MM.1S (cell line): ENCODE measurements at regions not wholly inside any gene's neighbourhood (a gene's known extent, or its start where the extent isn't known, plus 50 kb on each side); places are given as distances from the start of the nearest gene placed in this dataset.

Experiments used
- DNase-seq: peaks from one replicate; pipeline ENCODE4 v3.0.0-alpha.2; 2015
- H2AFZ ChIP-seq: fragments of 300-600 bp; sonication (generic); 2 replicates; pipeline ENCODE4 v1.6.0; 2016; ENCODE audit warnings: antibody characterized with exemption, low read length
- H3F3A ChIP-seq: fragments of 300-600 bp; sonication (generic); 2 replicates; pipeline ENCODE4 v1.6.1; 2016; ENCODE audit warnings: mild to moderate bottlenecking, antibody characterized with exemption, low read length, moderate library complexity, mixed read lengths; ENCODE audit not compliant: insufficient read depth
- H3K27ac ChIP-seq: fragments of 300-600 bp; sonication (generic); 2 replicates; pipeline ENCODE4 v1.5.1; 2016; ENCODE audit warnings: mild to moderate bottlenecking, low read length
- H3K27me3 ChIP-seq: fragments of 300-600 bp; sonication (generic); replicated peaks from 2 replicates; pipeline ENCODE4 v1.6.0; 2016; ENCODE audit warnings: low read length; ENCODE audit not compliant: insufficient read depth
- H3K36me3 ChIP-seq: fragments of 300-600 bp; sonication (generic); replicated peaks from 2 replicates; pipeline ENCODE4 v1.6.1; 2016; ENCODE audit warnings: mild to moderate bottlenecking, low read length, mixed read lengths; ENCODE audit not compliant: insufficient read depth
- H3K4me1 ChIP-seq: fragments of 300-600 bp; sonication (generic); 2 replicates; pipeline ENCODE4 v1.6.1; 2016; ENCODE audit warnings: low read length, mixed read lengths
- H3K4me2 ChIP-seq: fragments of 300-600 bp; sonication (generic); 2 replicates; pipeline ENCODE4 v1.6.0; 2016; ENCODE audit warnings: low read depth, low read length
- H3K4me3 ChIP-seq: fragments of 300-600 bp; sonication (generic); 2 replicates; pipeline ENCODE4 v1.5.1; 2016; ENCODE audit warnings: low read length, mixed read lengths
- H3K79me2 ChIP-seq: fragments of 300-600 bp; sonication (generic); 2 replicates; pipeline ENCODE4 v1.6.1; 2016; ENCODE audit warnings: mixed run types, low read length, mixed read lengths
- H3K9ac ChIP-seq: fragments of 300-600 bp; sonication (generic); 2 replicates; pipeline ENCODE4 v1.6.1; 2016; ENCODE audit warnings: low read length, mixed read lengths
- H3K9me2 ChIP-seq: fragments of 300-600 bp; sonication (generic); replicated peaks from 2 replicates; pipeline ENCODE4 v1.6.1; 2016; ENCODE audit warnings: mild to moderate bottlenecking, low read length, mixed read lengths; ENCODE audit not compliant: insufficient read depth
- H3K9me3 ChIP-seq: fragments of 300-600 bp; sonication (generic); replicated peaks from 2 replicates; pipeline ENCODE4 v1.6.1; 2016; ENCODE audit warnings: mild to moderate bottlenecking, low read length, mixed read lengths; ENCODE audit not compliant: insufficient read depth
- H4K20me1 ChIP-seq: fragments of 300-600 bp; sonication (generic); 2 replicates; pipeline ENCODE4 v1.6.1; 2016; ENCODE audit warnings: mild to moderate bottlenecking, low read length, moderate library complexity, mixed read lengths; ENCODE audit not compliant: insufficient read depth
- EZH2 ChIP-seq: fragments of 300-600 bp; sonication (generic); optimal IDR thresholded peaks from 2 replicates; pipeline ENCODE3; 2017; ENCODE audit warnings: low read depth, mild to moderate bottlenecking, antibody characterized with exemption, low read length, mixed read lengths
- EZH2phosphoT487 ChIP-seq: fragments of 300-600 bp; sonication (generic); IDR thresholded peaks from 2 replicates; pipeline ENCODE4 v1.6.1; 2018; ENCODE audit warnings: antibody characterized with exemption, low read length
- TF ChIP-seq, protein P1 (sequence below): fragments of 300-600 bp; sonication (generic); IDR thresholded peaks from 2 replicates; pipeline ENCODE4 v1.5.1; 2016; ENCODE audit warnings: antibody characterized with exemption, low read length, mixed read lengths

DNA sequence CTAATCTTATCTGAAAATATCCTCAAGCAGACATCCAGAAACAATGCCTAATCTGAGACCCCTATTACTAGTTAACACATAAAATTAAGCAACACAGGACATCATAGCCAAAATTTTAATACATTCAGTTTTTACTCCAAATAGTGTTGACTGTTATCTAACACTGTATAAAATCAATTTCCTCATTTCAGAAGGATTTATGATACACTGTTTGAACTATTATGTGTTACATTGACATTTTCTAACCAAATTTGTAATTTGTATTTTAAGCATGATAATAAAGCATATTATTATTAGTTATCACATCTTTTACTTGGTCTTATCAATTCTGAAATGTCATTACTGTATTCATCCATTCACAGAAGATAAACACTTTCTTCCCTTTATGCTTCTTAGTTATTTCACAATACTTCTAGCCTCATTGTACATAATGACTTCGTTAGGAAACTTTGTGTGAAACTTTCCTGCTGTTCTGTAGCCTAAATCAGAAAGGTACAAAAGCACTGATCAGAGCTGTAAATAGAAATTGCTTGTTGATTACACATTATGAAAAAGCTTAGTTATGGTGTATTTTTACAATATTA, 1248.9 kb downstream of the JRKL start:
- DNase-seq = no peak
- H3K79me2 ChIP-seq = no peaks in the 10 kb centered on the region

DNA sequence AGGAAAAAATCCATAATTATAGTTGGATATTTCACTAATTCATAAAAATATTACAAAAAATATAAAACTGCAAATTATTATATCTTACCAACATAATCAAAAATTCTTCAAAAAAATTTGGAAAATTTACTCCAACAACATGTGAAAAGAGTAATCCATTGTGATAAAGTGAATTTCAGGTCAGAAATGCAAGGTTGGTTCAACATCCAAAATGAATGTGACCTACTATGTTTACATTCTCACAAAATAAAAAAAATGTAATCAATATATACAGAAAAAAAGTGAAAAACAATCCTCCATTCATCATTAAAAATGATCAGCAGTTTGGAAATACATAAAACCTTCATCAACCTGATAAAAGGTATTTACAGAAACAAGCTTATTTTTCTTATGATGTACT, 1252.2 kb downstream of the JRKL start:
- no peaks in the 10 kb centered on the region for H4K20me1 ChIP-seq
- no peak overlapping the region for H3K9ac ChIP-seq
- no peaks in the 10 kb centered on the region for H3K79me2 ChIP-seq
- no peak overlapping the region for H3K4me2 ChIP-seq
- no peak overlapping the region for H3K27ac ChIP-seq
- no peaks in the 10 kb centered on the region for H3F3A ChIP-seq
- no peak for DNase-seq
- H3K9me2 ChIP-seq = no peaks in the 10 kb centered on the region
- H2AFZ ChIP-seq = no peak overlapping the region
- H3K36me3 ChIP-seq = no peaks in the 10 kb centered on the region
- H3K27me3 ChIP-seq = no peaks in the 10 kb centered on the region
- H3K9me3 ChIP-seq = no peaks in the 10 kb centered on the region; the same call in 1 of the 2 replicates
- H3K4me1 ChIP-seq = no peaks in the 10 kb centered on the region
- no peak overlapping the region for H3K4me3 ChIP-seq
- TF ChIP-seq EZH2 (no peak), EZH2phosphoT487 (no peak)
- TF ChIP-seq, protein P1, sequence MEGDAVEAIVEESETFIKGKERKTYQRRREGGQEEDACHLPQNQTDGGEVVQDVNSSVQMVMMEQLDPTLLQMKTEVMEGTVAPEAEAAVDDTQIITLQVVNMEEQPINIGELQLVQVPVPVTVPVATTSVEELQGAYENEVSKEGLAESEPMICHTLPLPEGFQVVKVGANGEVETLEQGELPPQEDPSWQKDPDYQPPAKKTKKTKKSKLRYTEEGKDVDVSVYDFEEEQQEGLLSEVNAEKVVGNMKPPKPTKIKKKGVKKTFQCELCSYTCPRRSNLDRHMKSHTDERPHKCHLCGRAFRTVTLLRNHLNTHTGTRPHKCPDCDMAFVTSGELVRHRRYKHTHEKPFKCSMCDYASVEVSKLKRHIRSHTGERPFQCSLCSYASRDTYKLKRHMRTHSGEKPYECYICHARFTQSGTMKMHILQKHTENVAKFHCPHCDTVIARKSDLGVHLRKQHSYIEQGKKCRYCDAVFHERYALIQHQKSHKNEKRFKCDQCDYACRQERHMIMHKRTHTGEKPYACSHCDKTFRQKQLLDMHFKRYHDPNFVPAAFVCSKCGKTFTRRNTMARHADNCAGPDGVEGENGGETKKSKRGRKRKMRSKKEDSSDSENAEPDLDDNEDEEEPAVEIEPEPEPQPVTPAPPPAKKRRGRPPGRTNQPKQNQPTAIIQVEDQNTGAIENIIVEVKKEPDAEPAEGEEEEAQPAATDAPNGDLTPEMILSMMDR = no peak

More for the DNA sequence above, 1248.9 kb downstream of the JRKL start:
- no peak overlapping the region for H3K4me3 ChIP-seq
- TF ChIP-seq EZH2 (no peak), EZH2phosphoT487 (no peak)
- TF ChIP-seq, protein P1 = no peak
- no peaks in the 10 kb centered on the region for H3K36me3 ChIP-seq
- H3K27ac ChIP-seq = no peak overlapping the region
- no peaks in the 10 kb centered on the region; the same call in 1 of the 2 replicates for H3K9me3 ChIP-seq
- H3K27me3 ChIP-seq = no peaks in the 10 kb centered on the region
- no peak overlapping the region for H3K4me2 ChIP-seq
- no peaks in the 10 kb centered on the region for H3K4me1 ChIP-seq
- H4K20me1 ChIP-seq = no peaks in the 10 kb centered on the region
- no peak overlapping the region for H2AFZ ChIP-seq
- no peaks in the 10 kb centered on the region for H3F3A ChIP-seq
- no peak overlapping the region for H3K9ac ChIP-seq
- no peaks in the 10 kb centered on the region for H3K9me2 ChIP-seq

DNA sequence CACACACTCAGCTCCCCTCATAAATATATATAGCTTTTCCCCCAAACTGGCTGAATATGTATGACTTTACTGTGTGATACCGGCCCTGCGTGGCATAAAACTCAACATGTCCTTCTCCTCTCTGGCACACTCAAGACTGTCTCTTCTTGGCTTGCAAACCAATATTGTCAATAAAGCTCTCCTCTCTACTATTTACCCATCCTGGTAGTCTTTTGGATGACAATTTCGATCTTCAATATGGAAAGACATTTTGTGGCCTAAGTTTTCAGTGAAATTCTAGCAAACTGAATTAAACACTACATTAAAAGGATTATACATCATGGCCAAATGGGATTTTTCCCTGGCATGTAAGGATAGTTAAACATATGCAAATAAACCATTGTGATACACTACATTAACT, 1255.9 kb downstream of the JRKL start:
- Histone ChIP-seq H3F3A (no peaks in the 10 kb centered on the region), H3K9me3 (no peaks in the 10 kb centered on the region; the same call in 1 of the 2 replicates), H3K9me2 (no peaks in the 10 kb centered on the region), H3K4me2 (no peak overlapping the region), H3K27me3 (no peaks in the 10 kb centered on the region), H3K9ac (no peak overlapping the region), H3K79me2 (no peaks in the 10 kb centered on the region), H2AFZ (no peak overlapping the region), H3K27ac (no peak overlapping the region), H3K36me3 (no peaks in the 10 kb centered on the region), H3K4me3 (no peak overlapping the region), H4K20me1 (no peaks in the 10 kb centered on the region), H3K4me1 (no peaks in the 10 kb centered on the region)
- no peak for TF ChIP-seq EZH2
- no peak for TF ChIP-seq EZH2phosphoT487
- TF ChIP-seq, protein P1 = no peak
- DNase-seq = no peak
